GF-D8 (cell line): ENCODE measurements at regions not wholly inside any gene's neighbourhood (a gene's known extent, or its start where the extent isn't known, plus 50 kb on each side); places are given as distances from the start of the nearest gene placed in this dataset.
"Not testable (repeated sequence)": the region's sequence is repeated elsewhere in the genome, so short reads cannot be mapped to it uniquely, and the experiment has no call there.

ENCODE experiments used
- DNase-seq: peaks from one replicate; lab custom pipeline; 2025; lab: John Stamatoyannopoulos, UW

GRCh38 chr9:82382887-82383616, 394.5 kb downstream of the SPATA31D1 start:
- no peak for DNase-seq

- DNase-seq: no peak
Measured at GRCh38 chr9:82385633-82386032, 397.1 kb downstream of the SPATA31D1 start.

DNA sequence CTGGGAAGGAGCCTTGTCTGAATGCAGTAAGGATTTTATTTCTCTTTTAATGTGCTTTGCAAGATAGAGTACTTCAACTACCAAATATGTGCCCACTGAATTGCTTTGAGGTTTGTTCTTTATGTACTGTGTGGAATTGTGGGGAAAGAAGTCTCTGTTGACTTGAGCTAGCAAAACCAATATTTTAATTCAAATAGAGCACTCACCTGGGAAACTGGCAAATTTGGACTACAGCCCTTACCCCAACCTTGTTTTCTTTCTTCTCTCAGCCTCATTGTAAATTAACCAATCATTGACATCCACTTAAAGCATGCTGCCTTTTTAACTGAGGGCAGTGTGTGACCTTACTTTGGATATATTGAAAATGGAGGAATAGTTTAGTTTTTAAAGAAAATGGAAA, 409.0 kb downstream of the SPATA31D1 start:
- DNase-seq: no peak

DNA sequence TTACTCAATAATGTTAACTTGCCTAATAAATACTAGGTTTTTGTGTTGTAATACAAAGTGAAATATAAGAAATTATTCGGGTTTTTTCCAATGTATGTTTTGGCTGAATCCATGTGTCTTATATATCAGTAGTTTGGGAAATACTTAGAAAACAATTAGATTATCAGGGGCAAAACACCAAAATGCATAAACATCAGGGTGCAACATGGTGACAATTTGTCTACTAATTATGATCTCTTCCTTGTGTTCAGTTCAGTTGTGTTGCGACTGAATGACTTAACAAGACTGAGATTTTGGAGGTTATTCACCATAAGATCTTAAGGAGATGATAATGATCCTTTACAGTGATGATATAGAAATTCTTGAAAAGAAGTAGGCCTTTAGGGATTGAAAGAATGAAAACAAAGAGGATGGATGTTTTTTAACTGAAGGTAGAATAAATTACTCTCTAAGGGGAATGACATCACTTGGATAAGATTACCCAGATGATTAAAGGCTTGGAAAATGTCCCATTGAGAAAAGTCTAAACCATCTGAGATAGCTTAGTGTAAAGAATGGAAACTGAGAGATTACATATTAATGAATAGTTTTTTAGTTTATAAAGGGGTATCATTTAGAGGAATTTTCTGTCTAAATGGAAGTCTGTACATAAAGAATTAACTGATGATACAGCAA, 415.8 kb downstream of the SPATA31D1 start:
- no peak for DNase-seq

- DNase-seq: no peak
Measured at GRCh38 chr9:82404881-82405280, 416.3 kb downstream of the SPATA31D1 start.

GRCh38 chr9:82406456-82407085, 418.0 kb downstream of the SPATA31D1 start:
- no peak for DNase-seq

GRCh38 chr9:82410306-82410705, 421.7 kb downstream of the SPATA31D1 start:
- DNase-seq: no peak

- DNase-seq: no peak
Measured at GRCh38 chr9:82410866-82411265, 422.3 kb downstream of the SPATA31D1 start.

DNA sequence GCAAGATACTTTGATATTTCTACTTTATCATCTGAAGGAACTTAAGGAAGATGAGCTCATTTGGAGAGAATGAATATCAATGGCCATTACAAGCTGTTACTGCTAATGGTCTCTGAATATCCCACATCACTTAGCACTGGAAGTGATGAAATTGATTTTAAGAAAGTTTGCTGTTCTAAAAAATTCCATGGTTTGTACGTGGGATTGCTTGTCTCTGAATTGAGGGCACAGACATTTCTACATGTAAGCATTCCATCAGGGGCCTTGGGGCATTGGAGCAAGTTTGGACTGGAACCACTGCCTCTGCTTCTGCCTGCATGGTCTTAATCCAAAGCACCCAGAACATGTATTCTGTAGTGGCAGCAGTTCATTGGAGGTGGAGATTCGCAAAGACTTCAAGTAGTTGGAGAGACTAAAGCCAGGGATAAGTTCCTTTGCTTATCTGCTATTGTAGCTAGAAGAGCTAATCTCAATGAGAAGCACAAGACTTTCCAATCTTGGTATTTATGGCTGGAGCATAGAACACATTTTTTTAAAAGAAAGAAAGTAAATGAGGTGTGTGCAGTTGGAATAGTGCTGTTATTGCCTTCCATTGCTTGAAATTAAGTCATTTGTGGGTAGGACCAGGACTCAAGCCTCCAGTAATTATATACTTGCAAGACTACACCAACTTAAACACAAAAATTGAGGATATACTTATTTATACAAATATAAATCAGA, 424.2 kb downstream of the SPATA31D1 start:
- no peak for DNase-seq

DNA sequence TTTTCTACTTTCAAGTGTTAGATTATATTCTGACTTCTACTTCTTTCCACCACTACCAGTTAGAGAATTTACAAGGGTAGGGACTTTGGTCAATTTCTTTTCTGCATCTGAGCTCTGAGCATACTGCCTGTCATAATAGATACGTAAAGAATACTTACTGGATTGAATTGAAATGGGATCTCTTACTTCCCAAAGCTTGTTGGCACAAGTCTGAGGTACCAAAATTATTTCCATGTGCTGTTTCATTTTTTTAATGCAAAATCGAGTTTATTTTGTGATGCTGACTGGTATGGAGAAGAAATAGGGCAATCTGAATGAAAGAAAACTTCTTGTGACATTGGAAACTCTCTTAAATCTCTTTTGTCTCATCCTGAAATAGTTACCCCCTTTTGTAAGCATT, 428.9 kb downstream of the SPATA31D1 start:
- DNase-seq: no peak

- DNase-seq: no peak
Measured at GRCh38 chr9:82418334-82418733, 429.8 kb downstream of the SPATA31D1 start.

DNA sequence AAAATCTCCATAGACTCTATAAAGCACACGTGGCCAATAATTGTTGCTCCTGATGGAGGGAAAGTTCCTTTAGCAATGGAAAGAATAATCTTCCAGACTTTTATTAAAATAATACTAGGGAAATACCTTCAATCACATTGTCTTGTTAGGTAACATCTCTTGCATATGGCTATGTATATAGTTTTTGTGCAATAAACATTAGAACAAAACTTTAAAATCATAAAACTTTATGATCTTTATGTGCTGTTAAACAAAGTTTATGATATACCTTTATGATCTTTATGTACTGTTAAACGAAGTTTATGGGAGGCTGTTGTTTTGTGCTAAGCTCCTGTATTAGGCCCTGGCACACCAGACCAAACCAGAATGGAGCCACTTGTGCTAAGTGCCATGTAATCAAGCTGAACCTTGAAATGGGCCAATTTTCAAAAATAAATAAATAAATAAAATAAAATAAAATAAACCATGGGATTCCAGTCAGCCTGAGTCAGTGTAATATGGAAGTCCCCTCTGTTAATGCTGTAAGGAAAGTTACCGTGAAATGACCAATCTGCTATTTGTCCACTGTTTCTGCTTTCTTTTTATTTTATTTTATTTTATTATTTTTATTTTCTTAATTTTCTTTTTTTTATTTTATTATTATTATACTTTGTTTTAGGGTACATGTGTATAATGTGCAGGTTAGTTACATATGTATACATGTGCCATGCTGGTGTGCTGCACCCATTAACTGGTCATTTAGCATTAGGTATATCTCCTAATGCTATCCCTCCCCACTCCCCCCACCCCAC, 431.3 kb downstream of the SPATA31D1 start:
- DNase-seq: no peak

- no peak for DNase-seq
Measured at GRCh38 chr9:82421498-82421897, 432.9 kb downstream of the SPATA31D1 start.

DNA sequence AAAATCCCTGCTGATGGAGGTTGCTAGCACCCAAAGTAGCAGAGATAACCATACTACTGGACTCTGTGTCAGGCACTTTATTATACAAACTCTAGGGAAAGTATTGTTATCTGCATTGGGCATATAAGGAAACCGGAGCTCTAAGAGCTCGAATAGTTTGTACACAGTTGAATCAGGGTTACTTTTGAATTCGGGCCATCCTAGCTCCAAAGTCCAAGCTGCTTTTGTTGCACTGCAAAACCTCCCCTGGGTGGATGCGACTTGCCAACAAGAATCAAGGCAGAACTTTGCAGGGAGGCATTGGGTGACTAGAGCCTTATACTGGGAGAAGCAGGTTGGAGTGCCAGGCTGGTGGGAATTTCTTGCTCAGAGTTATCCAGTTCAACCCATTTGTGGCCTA, 435.1 kb downstream of the SPATA31D1 start:
- no peak for DNase-seq

- DNase-seq: no peak
Measured at GRCh38 chr9:82424599-82425120, 436.1 kb downstream of the SPATA31D1 start.

- DNase-seq: no peak
Measured at GRCh38 chr9:82431121-82431520, 442.5 kb downstream of the SPATA31D1 start.

- DNase-seq: not testable (repeated sequence)
Measured at GRCh38 chr9:82433290-82433931, 444.8 kb downstream of the SPATA31D1 start.

- no peak for DNase-seq
Measured at GRCh38 chr9:82436475-82436874, 447.9 kb downstream of the SPATA31D1 start.

- not testable (repeated sequence) for DNase-seq
Measured at GRCh38 chr9:82437183-82437582, 448.6 kb downstream of the SPATA31D1 start.

DNA sequence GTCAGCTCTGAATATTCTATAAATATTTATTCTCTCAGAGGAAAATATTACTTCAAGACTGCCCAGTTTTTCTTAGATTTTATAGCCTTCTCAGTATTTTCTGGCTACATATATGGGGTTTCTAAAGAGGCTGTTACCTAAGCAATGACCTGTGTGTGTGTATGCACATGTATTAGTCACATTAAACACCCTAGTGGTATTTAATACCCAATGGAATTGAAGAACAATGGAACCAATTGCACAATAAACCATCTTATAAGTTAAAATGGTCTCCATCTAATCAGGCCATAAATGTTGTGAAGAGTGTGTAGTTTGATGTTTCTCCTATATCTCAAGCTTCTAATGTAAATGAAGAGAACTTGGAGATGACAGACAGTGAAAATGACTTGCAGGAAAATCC, 450.0 kb downstream of the SPATA31D1 start:
- no peak for DNase-seq

GRCh38 chr9:82443312-82443711, 454.7 kb downstream of the SPATA31D1 start:
- DNase-seq: no peak
